ENCODE measurements at regions not wholly inside any gene's neighbourhood (a gene's known extent, or its start where the extent isn't known, plus 50 kb on each side); places are given as distances from the start of the nearest gene placed in this dataset.
A peak's percentile ranks its signal among the peaks of the same experiment; 100 is the strongest.
"Not testable (repeated sequence)": the region's sequence is repeated elsewhere in the genome, so short reads cannot be mapped to it uniquely, and the experiment has no call there.

GRCh38 chr1:103469801-103470200 is 55.7 kb upstream of the RNPC3 start:
- no peak for DNase-seq

GRCh38 chr1:103467100-103467499 is 58.4 kb upstream of the RNPC3 start:
- no peak for DNase-seq

- DNase-seq = peak in 1 of 2 donors; percentile 52
Observed at GRCh38 chr1:103461161-103462105, 64.1 kb upstream of the RNPC3 start.

- DNase-seq = no peak
Observed at GRCh38 chr1:103460511-103460910, 65.0 kb upstream of the RNPC3 start.

- DNase-seq = no peak
Observed at GRCh38 chr1:103459346-103459745, 66.2 kb upstream of the RNPC3 start.

- DNase-seq = no peak
Observed at GRCh38 chr1:103457886-103458455, 67.5 kb upstream of the RNPC3 start.

GRCh38 chr1:103448560-103448959 is 76.9 kb upstream of the RNPC3 start:
- DNase-seq = no peak

GRCh38 chr1:103447471-103447870 is 78.0 kb upstream of the RNPC3 start:
- DNase-seq = no peak

GRCh38 chr1:103441342-103441741 is 84.2 kb upstream of the RNPC3 start:
- no peak for DNase-seq

GRCh38 chr1:103436568-103437100 is 88.9 kb upstream of the RNPC3 start:
- not testable (repeated sequence) for DNase-seq

- no peak for DNase-seq
Observed at GRCh38 chr1:103435443-103435842, 90.1 kb upstream of the RNPC3 start.

- DNase-seq = no peak
Observed at GRCh38 chr1:103424650-103425049, 100.8 kb upstream of the RNPC3 start.

GRCh38 chr1:103416681-103417286 is 108.7 kb upstream of the RNPC3 start:
- no peak for DNase-seq

- DNase-seq = no peak
Observed at GRCh38 chr1:103387898-103388297, 137.6 kb upstream of the RNPC3 start.

- DNase-seq = no peak
Observed at GRCh38 chr1:103373991-103374390, 151.5 kb upstream of the RNPC3 start.

GRCh38 chr1:103372866-103373265 is 152.6 kb upstream of the RNPC3 start:
- no peak for DNase-seq

- no peak for DNase-seq
Observed at GRCh38 chr1:103371234-103371633, 154.3 kb upstream of the RNPC3 start.

GRCh38 chr1:103367186-103367585 is 158.3 kb upstream of the RNPC3 start:
- no peak for DNase-seq

- no peak for DNase-seq
Observed at GRCh38 chr1:103365860-103366569, 159.5 kb upstream of the RNPC3 start.

- DNase-seq = no peak
Observed at GRCh38 chr1:103363008-103363365, 162.5 kb upstream of the RNPC3 start.

- DNase-seq = no peak
Observed at GRCh38 chr1:103362348-103363007, 163.0 kb upstream of the RNPC3 start.

GRCh38 chr1:103353391-103353790 is 172.1 kb upstream of the RNPC3 start:
- DNase-seq = no peak
